ENCODE measurements at regions not wholly inside any gene's neighbourhood (a gene's known extent, or its start where the extent isn't known, plus 50 kb on each side); places are given as distances from the start of the nearest gene placed in this dataset.
"Not testable (repeated sequence)": the region's sequence is repeated elsewhere in the genome, so short reads cannot be mapped to it uniquely, and the experiment has no call there.

DNA sequence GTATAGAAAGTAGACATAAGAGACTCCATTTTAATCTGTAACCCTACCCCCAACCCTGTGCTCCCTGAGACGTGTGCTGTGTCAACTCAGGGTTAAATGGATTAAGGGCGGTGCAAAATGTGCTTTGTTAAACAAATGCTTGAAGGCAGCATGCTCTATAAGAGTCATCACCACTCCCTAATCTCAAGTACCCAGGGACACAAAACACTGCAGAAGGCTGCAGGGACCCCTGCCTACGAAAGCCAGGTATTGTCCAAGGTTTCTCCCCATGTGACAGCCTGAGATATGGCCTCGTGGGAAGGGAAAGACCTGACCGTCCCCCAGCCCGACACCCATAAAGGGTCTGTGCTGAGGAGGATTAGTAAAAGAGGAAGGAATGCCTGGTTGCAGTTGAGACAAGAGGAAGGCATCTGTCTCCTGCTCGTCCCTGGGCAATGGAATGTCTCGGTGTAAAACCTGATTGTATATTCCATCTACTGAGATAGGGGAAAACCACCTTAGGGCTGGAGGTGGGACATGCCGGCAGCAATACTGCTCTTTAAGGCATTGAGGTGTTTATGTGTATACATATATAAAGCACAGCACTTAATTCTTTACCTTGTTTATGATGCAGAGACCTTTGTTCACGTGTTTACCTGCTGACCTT is 138.7 kb downstream of the KCNE4 start:
- H3K18ac ChIP-seq (ENCODE audit: low read depth, low read length); H2BK5ac ChIP-seq (ENCODE audit: low read depth, low read length, poor library complexity, severe bottlenecking); BruUV-seq (replicated peaks); H3K9me3 ChIP-seq (ENCODE audit: control insufficient read depth, insufficient read depth, low read length); H4K91ac ChIP-seq (ENCODE audit: insufficient read depth, low read depth, low read length); H2BK15ac ChIP-seq (ENCODE audit: low read depth, low read length); H3K4me2 ChIP-seq (ENCODE audit: low read depth, low read length); dilution Hi-C loops (cut with HindIII; ENCODE audit: low sequenced_read_pairs, unreplicated experiment); H4K20me1 ChIP-seq (ENCODE audit: insufficient read depth, low read length); H3K79me1 ChIP-seq (ENCODE audit: low read depth in 1 of 2, low read length in 2 of 2); H3K9me1 ChIP-seq (ENCODE audit: insufficient read depth, low read length); H2AK9ac ChIP-seq (replicated peaks; ENCODE audit: low read depth, low read length, poor library complexity); H3K4me3 ChIP-seq (ENCODE audit: insufficient read depth, low read depth, low read length); H3K27me3 ChIP-seq (ENCODE audit: control insufficient read depth, insufficient read depth, low read length); H3K27ac ChIP-seq (ENCODE audit: insufficient read depth, low read length); H3K36me3 ChIP-seq (ENCODE audit: control insufficient read depth, insufficient read depth, low read length); H3K4ac ChIP-seq (ENCODE audit: low read depth, low read length); H3K23ac ChIP-seq (ENCODE audit: low read depth, low read length); in situ Hi-C loops (cut with MboI; ENCODE audit: low sequenced_read_pairs); POLR2A ChIA-PET (ENCODE audit: unreplicated experiment); DNase-seq; H2AFZ ChIP-seq (replicated peaks; ENCODE audit: low read length, poor library complexity); H3K9ac ChIP-seq (ENCODE audit: low read depth, low read length); H2BK120ac ChIP-seq (ENCODE audit: low read depth, low read length); H2AK5ac ChIP-seq (ENCODE audit: low read depth, low read length); H4K8ac ChIP-seq (ENCODE audit: low read depth in 2 of 2, low read length in 2 of 2); H3K14ac ChIP-seq (replicated peaks; ENCODE audit: low read depth, low read length); H2BK20ac ChIP-seq (ENCODE audit: low read depth, low read length); ATAC-seq (ENCODE audit: low read depth); intact Hi-C loops (cut with micrococcal nuclease); H4K5ac ChIP-seq (ENCODE audit: low read depth, low read length); H3K4me1 ChIP-seq (ENCODE audit: control insufficient read depth, insufficient read depth, low read length); H3K56ac ChIP-seq (ENCODE audit: extremely low read depth, insufficient read depth, low read length); CTCF ChIA-PET: not testable (repeated sequence)
- WGBS, 2 experiments (ENCODE audit: extremely low coverage in 2 of 2, insufficient read length in 1 of 2): no CpG with 5 or more reads among the region's 10 CpGs

Measured in IMR-90 (cell line).